Uterus (tissue), 3 donors: ENCODE measurements at regions not wholly inside any gene's neighbourhood (a gene's known extent, or its start where the extent isn't known, plus 50 kb on each side); places are given as distances from the start of the nearest gene placed in this dataset.

Experiments
- DNase-seq, 2 donors: peaks; one replicate each; pipeline ENCODE4 v3.0.0-alpha.2; 2019 to 2020
- H3K27ac ChIP-seq, 2 donors: fragments of 200-600 bp; sonication (generic); 1 replicate in 1 of 2; 2 replicates in 1 of 2; pipeline ENCODE4 v1.5.1; 2016 to 2018
- H3K27me3 ChIP-seq, 2 donors: fragments of 200-600 bp; sonication (generic); one replicate each; pipeline ENCODE4 v1.5.1; 2018 to 2019; ENCODE audit warnings: control low read depth in 1 of 2
- H3K36me3 ChIP-seq, 2 donors: fragments of 200-600 bp; sonication (generic); one replicate each; pipeline ENCODE4 v1.5.1; 2019; ENCODE audit warnings: control low read depth in 1 of 2
- H3K4me1 ChIP-seq, 2 donors: fragments of 200-600 bp; sonication (generic); one replicate each; pipeline ENCODE4 v1.5.1; 2018 to 2019; ENCODE audit warnings: control low read depth in 1 of 2
- H3K4me3 ChIP-seq, 2 donors: fragments of 200-600 bp; sonication (generic); 1 replicate in 1 of 2; 2 replicates in 1 of 2; pipeline ENCODE4 v1.5.1; 2018 to 2019; ENCODE audit warnings: mild to moderate bottlenecking in 1 of 2
- H3K9me3 ChIP-seq, 2 donors: fragments of 200-600 bp; sonication (generic); one replicate each; pipeline ENCODE4 v1.5.1; 2019; ENCODE audit warnings: control low read depth in 1 of 2
- POLR2A ChIP-seq, 2 donors: fragments of 450-650 bp; IDR thresholded peaks; one replicate each; pipeline ENCODE4 v1.6.1; 2016; ENCODE audit warnings: antibody characterized with exemption in 2 of 2, mild to moderate bottlenecking in 1 of 2, moderate library complexity in 1 of 2
- intact Hi-C: fragments of 100-400 bp; cut with DNase I; formaldehyde crosslinking; loops from one replicate; pipeline ENCODE4 v1.15.1; 2023; ENCODE audit warnings: low total_unique reads
- TF ChIP-seq, protein P1 (sequence below), 4 experiments: fragments of 200-600 bp in 2 of 4; fragments of 450-650 bp in 2 of 4; sonication (generic) in 2 of 4; IDR thresholded peaks; one replicate each; pipeline ENCODE4 v1.5.1; 2016 to 2019; ENCODE audit warnings: antibody characterized with exemption in 4 of 4, mild to moderate bottlenecking in 2 of 4, moderate library complexity in 1 of 4
- donor health status: DM: yes; HTN: yes; CAD: no.

DNA sequence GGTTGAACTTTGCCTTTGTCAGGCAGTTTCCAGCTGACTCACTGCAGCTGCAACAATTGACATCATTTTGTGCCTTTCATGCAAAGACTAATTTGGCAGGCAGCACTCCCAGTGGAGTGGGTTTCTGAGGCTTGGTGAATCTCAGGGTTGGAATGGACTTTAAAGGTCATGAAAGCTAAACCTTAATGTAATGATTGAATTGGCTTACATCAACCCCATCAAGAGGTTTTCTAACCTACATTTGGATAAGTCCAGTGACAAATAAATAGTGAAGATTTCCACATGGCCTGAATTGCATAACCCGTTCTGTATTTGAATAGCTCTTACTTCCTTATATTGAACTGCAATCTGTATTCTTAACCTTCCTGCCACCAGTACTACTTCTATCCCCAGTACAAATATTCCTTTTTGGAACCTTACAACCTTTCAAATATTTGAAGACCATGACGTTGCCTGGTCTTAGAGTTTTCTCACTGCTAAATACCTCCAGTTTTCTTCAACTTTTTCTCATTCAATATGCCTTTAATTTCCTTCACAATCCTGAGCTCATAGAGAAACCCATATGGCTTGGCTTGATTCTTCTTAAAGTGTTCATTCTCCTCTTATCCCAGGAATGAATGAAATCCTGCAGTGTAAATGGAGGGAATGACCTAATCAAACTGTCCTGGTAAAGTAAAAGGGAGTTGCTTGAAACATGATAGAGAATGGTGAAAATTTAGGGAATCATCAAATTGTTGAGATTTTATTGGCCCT lies 168.1 kb upstream of the NOVA1 start:
- TF ChIP-seq, protein P1, sequence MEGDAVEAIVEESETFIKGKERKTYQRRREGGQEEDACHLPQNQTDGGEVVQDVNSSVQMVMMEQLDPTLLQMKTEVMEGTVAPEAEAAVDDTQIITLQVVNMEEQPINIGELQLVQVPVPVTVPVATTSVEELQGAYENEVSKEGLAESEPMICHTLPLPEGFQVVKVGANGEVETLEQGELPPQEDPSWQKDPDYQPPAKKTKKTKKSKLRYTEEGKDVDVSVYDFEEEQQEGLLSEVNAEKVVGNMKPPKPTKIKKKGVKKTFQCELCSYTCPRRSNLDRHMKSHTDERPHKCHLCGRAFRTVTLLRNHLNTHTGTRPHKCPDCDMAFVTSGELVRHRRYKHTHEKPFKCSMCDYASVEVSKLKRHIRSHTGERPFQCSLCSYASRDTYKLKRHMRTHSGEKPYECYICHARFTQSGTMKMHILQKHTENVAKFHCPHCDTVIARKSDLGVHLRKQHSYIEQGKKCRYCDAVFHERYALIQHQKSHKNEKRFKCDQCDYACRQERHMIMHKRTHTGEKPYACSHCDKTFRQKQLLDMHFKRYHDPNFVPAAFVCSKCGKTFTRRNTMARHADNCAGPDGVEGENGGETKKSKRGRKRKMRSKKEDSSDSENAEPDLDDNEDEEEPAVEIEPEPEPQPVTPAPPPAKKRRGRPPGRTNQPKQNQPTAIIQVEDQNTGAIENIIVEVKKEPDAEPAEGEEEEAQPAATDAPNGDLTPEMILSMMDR (IDR thresholded peaks at IDR 0.05) = no peak
- no peak for TF ChIP-seq POLR2A (IDR thresholded peaks at IDR 0.05)
- no peak overlapping the region for H3K27ac ChIP-seq
- H3K27me3 ChIP-seq = no peaks in the 10 kb centered on the region
- DNase-seq = peak; percentile 42 to 50
- no peaks in the 10 kb centered on the region for H3K36me3 ChIP-seq
- intact Hi-C loops = no loop called here
- no peak overlapping the region for H3K4me3 ChIP-seq
- no peaks in the 10 kb centered on the region for H3K4me1 ChIP-seq
- no peaks in the 10 kb centered on the region for H3K9me3 ChIP-seq

DNA sequence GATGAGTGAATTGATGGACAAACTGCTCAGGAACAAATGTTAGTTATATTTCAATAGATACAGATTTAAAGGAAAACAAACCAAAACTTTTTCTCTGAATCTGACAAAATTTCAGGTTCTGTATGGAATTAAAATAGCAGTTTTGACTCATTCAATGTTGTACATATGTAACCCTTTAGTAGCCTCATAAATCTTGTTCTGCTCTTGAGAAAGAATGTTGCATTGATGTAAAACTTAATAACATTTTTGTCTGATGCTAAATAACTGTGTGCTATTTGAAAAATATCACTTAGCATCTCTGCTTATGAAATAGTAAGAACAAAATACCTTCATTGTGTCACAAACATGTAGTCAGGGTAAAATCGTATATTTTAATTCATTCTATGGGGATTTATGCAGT lies 168.9 kb upstream of the NOVA1 start:
- no peak for TF ChIP-seq POLR2A (IDR thresholded peaks at IDR 0.05)
- TF ChIP-seq, protein P1 (IDR thresholded peaks at IDR 0.05) = no peak
- Histone ChIP-seq H3K9me3 (no peaks in the 10 kb centered on the region), H3K27me3 (no peaks in the 10 kb centered on the region), H3K4me3 (no peak overlapping the region), H3K27ac (no peak overlapping the region), H3K36me3 (no peaks in the 10 kb centered on the region), H3K4me1 (no peaks in the 10 kb centered on the region)
- intact Hi-C loops = no loop called here
- DNase-seq = no peak

DNA sequence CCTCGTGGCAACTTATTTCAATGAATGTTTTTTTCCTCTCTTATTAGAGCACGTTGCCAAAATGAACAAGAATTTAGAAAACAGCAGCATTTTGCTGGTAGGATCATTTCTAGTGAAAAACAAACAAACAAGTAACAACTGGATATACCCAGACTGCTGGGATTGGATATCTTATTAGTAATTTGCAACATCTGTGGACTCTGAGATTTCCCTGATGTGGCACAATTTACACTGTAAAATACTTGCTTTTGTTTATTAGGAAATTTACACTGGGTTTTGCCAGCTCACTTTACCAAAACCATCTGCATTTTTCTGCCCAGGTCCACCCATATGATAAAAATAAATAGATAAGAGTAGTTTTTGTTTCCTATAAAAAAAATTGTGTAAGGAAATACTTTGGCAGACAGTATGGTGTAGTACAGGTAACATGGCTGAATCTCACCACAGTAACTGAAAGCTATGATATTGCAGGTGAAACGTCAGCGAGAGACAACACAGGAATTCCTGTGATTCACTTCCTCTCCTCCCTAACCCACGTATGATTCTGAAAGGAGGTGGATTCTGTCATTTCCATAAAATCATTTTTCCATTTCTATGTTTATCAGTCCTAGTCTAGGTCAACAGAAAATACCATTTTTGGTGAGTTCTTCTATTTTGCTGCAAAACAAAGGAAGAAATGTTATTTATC lies 176.2 kb upstream of the NOVA1 start:
- Histone ChIP-seq H3K4me1 (no peaks in the 10 kb centered on the region), H3K27ac (no peak overlapping the region), H3K36me3 (no peaks in the 10 kb centered on the region), H3K4me3 (no peak overlapping the region), H3K9me3 (no peaks in the 10 kb centered on the region), H3K27me3 (no peaks in the 10 kb centered on the region)
- TF ChIP-seq, protein P1 (IDR thresholded peaks at IDR 0.05) = no peak
- no peak for TF ChIP-seq POLR2A (IDR thresholded peaks at IDR 0.05)
- intact Hi-C loops = no loop called here
- no peak for DNase-seq

DNA sequence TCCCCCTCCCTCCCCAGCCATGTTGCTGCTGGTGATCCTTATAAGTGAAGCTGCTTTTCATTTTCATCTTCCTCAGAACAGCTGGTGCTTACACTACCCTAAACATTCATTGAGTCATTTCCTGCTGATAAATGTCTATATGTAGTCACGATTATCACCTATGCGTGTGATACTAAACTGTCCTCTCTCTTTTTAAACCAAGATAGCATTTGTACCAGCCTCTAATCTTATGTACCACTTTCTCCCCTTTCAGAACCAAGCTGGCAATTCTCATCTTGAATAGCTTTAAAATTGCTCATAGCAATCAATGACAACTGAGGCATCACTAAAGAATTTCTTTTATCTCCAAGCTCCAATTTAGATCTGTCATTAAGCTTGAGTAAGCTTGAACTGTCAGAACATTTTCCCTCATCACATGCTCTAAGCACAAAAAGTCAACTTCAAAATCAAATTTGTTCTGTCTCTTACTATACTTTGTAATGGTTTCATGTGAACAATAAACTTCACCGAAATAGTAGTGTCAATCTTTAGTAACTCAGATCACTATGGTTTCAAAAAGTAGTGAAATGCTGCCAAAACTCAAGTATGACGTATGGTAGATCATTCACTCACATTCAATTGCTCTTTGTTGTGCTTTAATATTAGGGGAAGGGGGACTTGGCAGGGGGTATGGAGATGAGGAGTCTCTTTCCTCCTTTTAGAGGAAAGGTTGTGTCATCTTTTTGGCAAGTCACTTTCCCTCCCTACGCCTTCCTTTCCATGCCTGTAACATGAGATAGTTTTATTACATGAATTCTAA lies 178.1 kb upstream of the NOVA1 start:
- DNase-seq = no peak
- Histone ChIP-seq H3K36me3 (no peaks in the 10 kb centered on the region), H3K4me1 (no peaks in the 10 kb centered on the region), H3K27ac (no peak overlapping the region), H3K27me3 (no peaks in the 10 kb centered on the region), H3K9me3 (no peaks in the 10 kb centered on the region), H3K4me3 (no peak overlapping the region)
- no peak for TF ChIP-seq POLR2A (IDR thresholded peaks at IDR 0.05)
- TF ChIP-seq, protein P1 (IDR thresholded peaks at IDR 0.05) = no peak
- intact Hi-C loops = no loop called here
